ENCODE measurements at regions not wholly inside any gene's neighbourhood (a gene's known extent, or its start where the extent isn't known, plus 50 kb on each side); places are given as distances from the start of the nearest gene placed in this dataset.
A peak's percentile ranks its signal among the peaks of the same experiment; 100 is the strongest.

DNA sequence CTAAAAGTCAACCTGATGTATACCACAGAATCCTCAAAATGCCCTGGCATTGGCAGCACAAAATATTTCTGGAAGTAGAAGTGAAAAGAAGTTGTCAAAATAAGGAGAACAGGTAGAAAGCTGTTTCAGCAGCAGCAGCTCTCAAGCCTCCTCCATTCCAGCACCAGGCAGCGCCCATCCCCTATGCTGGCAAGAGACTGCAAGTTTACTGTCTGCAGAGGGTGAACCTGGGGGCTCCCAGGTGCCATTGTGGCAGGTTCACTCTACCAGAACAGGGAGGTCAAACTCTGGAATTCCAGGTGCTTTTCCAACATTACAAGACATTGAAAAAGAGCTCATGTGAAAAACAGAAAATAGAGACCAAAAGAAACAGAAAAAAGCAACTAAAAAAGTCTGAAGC, 128.8 kb upstream of the CTTNBP2NL start:
- no peak for DNase-seq

DNA sequence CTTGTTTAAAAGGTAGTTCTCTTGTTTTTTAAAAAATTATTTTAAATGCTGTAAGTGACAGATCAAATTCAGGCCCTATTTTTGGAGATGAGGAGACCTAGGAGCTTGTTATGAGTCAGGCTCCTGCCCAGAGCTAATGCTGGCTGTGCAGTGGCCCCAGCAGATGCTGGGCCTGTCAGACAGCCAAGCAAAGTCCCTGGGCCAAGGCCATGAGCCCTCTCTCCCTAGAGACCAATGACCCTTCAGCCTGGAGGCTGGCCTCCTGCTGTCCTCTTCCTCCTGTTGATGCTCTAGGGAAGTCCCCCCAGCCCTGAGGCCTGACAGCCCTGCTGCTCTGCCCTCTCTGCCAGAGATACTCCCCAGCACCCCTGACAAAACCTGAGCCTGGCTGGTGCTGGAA, 128.1 kb upstream of the CTTNBP2NL start:
- DNase-seq: no peak

DNA sequence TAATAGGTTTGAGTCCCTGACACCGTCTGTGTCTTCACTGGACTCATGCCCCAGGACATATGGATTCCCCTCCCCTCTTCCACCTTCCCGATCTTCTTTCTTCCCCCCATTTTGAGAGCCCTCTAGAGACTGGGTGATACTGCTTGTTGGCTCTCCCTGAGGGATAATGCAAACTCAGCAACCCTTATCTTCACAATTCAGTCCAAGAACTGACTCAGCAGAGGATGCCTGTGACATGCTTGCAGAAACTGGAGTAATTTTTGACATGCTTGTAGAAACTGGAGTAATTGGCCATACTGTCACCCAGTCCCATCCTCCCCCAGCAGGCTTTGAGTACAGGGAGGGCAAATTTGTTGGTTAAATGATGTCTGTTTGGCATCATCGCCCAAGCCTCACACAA, 127.6 kb upstream of the CTTNBP2NL start:
- no peak for DNase-seq

DNA sequence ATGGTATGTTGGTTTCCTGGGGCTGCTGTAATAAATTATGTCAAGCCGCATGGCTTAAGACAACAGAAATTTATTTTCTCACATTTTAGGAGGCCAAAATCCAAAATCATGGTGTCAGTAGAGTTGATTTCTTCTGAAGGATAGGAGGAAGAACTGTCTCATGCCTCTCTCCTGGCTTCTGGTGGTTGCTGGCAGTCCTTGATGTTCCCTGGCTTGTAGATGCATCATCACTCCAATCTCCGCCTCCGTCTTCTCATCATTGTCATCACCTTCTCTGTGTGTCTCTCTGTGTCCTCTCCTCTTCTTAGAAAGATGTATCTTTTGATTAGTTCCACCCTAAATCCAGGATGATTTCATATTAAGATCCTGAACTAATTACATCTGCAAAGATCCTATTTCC, 124.7 kb upstream of the CTTNBP2NL start:
- no peak for DNase-seq

DNA sequence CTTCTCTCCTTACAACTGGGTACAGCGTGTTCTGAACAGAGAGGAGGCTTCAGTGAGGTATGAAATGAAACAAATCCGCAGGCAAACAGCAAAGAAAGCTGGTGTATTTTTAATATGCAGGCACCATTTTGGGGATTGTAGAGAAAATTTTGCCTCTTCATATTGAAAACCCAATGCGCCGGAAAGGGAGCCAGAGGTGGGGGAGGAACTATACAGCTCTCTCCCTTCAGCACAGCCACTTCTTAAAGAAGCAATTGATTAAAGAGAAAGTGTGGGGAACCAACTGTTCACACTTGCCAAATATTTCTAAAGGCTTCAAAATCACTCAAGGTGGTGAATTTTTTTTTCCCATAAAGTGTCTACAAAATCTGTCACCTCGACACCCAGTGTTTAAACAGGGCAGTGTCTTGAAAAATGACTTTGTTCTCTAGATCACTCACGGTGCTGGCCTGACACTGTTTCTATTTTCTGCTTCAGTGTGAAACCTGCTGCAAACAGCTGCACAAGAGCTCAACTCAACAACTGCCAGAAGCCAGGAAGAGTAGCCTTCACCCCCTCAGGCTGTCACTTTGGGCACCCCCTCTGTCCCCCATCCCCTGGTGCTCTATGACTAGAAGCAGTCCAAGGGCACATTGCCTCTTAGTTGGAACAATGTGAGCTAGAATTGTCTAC, 123.8 kb upstream of the CTTNBP2NL start:
- no peak for DNase-seq

DNA sequence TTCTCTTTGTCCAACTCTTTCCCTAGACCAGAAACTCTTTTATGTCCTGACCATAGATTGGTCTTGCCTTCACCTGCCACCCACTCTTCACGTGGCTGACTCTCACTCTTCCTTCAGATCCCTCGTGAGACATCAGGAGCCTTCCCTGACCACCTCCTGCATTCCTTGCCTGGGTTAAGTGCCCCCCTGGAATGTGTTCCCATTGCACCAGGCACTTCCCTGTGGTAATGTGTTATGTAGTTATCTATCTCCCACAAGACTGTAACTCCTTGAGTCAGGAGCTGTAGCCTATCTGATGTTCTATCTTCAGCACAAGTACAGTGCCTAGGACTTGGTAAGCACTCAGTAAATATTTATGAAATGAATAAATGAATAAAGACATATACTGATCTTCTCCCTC, 111.2 kb upstream of the CTTNBP2NL start:
- no peak for DNase-seq

DNA sequence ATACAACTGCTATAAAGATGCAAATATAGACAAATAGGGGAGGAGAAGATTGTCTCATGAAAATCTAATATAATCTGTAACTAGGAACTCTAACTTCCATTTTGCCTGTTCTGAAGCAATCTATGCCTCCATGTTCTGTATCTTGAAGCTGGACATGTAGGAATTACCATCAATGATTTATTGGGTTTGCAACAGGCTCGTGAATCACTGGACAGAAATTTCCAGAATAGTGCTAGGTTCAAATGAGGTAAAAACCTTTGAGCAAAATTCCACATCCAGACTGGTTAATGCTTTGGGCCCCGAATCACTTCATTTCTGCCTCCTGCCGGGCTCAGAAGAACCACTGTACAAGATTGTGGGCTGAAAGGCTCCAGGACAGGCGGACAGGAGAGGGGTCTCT, 110.7 kb upstream of the CTTNBP2NL start:
- no peak for DNase-seq

DNA sequence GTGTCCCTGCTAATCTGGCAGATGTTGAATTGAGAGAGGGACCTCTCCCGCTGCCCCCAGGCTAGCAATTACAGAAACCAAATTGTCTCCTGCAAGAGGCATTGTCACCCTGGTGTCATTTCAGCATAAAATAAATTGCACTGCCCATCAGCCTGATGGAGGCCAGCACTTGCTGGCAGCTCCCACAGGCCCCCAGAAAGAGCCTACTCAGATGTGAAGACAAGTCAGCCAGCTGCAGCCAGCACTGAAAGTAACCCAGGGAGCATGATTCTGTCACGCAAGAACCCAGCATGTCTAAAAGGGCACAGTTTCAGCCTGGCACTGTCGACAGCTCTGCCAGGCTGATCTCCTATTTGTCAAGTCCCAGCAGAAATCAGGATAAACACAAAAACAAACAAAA, 110.3 kb upstream of the CTTNBP2NL start:
- no peak for DNase-seq

DNA sequence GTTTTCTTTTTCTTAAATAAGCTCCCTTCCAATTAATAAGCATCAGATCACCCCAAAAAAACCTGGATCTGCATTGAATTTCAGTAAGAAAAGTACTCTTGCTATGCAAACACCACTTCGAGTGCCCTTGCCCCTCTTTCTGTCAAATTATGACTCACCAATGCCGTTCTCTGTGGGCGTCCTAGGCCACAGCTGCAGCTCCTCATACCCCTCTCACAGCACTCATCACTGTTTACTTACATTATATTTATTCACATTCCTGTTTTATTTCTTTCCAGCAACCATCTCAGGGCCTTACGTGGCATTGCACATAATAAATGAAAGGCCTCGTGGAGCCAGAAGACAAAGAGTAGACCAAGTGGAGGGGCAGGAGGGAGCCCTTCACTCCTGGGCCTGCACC, 99.1 kb upstream of the CTTNBP2NL start:
- DNase-seq: no peak

DNA sequence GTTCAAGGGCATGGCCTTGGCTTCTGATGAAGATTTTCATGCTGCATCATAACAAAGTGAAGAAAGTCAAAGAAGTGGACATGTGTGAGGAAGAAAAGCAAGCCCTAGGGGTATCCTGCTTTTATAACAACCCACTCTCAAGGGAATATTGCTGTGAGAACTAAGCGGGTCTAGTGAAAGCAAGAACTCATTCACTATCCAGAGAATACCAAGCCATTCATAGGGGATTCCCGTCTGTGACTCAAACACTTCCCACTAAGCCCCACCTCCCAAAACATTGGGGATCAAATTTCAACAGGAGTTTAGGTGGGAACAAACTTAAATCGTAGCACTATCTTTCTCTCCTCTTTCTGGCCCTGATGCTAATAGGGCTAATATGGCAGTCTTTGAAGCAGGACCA, 98.5 kb upstream of the CTTNBP2NL start:
- DNase-seq: no peak

DNA sequence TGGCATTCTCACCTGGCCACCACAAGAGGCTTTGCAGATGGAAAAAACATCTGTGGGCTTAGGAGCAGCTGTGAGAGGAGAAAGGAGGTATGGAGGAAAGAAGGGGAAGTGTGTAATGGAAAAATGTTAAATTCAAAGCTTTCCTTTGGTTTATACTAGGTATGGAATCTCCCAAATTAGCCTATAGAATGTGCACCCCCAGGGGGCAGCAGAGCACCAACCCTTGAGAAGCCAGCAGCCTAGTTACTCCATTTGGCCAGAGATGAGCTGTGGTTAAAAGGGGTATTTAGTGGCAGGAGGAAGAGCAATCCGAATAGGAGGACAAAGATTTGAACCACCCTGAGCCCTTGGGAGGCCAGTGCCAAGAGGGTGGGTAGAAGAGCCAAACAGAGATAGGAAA, 97.5 kb upstream of the CTTNBP2NL start:
- peak in 2 of 5 donors; percentile 8 to 12 for DNase-seq

DNA sequence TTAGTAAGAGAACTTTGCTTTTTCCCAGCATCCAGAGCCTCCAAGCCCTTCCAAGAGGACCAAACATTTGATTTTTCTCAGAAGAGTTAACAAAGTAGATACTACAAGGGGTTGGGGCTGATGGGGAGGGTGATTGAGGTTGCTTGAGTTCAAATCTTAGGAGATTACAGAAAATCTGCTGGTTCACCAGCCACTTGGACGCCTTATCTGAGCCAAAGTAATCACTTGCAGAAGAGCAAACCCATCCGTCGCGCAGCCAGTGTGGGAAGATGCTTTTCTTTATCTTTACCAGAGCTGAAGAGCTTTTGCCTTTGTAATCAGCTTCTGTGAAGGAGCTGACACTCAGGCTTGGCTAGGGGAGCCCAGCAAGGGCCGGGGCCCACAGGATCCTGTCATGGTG, 91.9 kb upstream of the CTTNBP2NL start:
- DNase-seq: no peak

DNA sequence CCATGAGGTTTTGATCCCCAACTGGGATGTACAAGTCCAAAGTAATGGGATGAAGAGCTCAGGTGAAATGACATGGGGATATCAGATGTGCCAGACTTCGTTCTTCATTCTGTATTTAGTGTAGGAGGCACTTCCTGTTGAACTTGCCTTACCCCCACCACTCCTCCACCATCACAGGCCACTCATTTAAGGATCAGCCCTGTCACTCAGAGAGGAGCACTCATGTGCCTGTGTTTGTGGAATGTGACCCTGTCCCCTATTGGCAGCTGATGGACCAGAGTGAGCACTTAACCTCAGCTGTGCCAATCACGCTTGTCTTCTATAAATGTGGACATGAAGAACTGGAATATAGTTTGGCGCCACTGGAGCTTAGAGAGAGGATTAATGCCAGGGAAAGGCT, 91.4 kb upstream of the CTTNBP2NL start:
- DNase-seq: no peak

DNA sequence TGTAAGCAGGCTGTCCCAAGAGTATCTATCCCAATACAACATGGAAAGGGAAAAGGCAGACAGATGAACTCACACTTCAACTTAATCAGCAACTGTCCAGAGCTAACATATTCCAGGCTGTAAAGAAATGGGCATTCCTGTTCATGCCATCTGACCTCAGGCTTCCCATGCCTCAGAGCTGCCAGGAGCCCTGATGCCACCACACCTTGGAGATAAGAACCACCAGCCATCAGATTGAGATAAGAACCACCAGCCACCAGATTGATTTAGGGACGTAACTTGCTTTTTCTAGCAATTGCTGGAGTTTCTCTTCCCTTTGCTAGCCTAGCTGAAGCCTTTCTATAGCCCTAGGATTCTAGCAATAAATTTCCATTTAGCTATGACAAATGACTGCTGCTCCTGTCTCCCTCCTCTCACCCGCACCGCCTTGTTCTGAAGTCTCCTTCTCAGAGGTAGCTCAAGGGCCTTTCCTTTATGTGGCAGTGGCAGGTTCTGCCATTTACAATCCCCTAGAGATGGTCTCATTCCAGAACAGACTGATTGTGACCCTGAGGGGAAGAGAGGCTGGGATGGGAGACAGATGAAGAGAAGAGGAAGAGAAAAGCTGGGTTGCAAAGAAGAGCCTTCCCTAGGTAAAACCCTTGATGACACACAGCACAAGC, 88.0 kb upstream of the CTTNBP2NL start:
- DNase-seq: no peak

DNA sequence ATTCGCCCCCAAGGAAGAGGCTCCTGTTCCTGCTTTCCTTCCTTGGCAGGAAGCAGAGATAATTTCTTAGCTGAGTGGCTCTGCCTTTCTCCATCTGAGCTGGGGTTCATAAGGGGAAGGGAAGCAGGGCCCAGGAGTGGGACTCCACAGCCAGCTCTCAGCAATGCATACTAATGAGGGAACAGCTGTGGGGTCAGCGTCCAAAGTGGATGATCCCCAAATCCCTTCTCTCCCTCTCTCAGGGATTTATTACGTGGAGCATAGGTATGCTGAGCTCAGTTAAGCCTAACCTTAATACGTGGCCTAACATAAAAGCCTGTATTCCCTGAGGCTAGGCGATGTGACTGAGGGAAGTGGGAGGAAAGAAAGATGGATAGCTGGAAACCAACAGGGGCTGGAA, 87.3 kb upstream of the CTTNBP2NL start:
- DNase-seq: no peak

DNA sequence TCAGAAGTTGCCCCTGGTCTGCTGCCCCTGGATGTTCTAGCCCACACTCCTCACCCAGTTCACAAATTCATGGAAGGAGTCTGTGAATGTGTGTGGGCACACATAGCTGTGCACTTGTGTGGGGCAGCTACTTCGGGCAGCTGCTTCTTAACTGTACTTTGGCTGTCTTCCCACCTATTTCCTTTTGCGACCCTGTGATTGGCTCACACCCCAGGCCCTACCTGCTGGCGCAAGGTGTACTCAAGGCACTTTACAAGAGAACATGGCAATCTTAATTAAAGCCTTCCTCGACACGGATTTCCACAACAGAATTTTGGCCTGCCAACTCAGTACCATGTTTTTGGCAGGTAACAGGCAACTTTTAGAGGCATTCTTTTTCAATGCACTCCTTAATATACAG, 86.5 kb upstream of the CTTNBP2NL start:
- no peak for DNase-seq

DNA sequence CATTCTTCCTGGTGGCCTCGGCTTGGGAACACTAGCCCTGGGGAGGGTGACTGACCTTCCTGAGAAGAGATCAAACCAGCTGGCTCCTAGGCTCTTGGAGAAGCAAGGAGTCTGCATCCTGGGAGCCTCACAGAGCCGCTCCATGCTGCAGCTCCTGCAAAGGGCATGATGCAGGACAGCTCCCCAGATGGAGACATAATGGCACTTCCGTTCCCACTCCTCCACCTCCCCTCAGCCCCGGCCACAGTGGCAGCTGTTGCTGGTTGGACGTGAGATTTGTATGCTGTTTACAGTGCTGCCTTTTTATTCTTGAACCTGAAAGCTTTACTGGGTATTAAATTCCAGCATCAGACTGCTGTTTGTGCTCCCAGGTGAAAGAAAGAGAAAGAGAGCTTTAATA, 83.7 kb upstream of the CTTNBP2NL start:
- DNase-seq: no peak

DNA sequence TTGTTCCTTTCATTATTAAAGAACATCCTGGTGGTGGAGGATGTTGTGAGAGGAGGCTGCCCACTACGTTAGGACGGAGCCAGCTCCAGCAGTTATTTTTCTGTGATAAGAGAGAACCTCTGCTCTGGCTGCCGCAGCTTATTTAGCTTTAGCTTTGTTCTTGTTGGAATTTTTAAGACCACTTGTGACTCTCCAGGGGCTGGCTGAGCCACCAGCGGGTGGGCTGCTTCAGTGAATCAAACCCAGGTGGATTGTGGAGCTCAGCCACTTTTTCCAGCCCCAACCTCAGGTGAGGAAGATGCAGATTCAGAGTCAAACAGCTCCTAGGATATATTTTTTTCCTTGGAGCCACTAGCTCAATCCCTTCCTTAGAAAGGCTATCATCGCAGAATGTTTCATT, 83.1 kb upstream of the CTTNBP2NL start:
- DNase-seq: no peak

DNA sequence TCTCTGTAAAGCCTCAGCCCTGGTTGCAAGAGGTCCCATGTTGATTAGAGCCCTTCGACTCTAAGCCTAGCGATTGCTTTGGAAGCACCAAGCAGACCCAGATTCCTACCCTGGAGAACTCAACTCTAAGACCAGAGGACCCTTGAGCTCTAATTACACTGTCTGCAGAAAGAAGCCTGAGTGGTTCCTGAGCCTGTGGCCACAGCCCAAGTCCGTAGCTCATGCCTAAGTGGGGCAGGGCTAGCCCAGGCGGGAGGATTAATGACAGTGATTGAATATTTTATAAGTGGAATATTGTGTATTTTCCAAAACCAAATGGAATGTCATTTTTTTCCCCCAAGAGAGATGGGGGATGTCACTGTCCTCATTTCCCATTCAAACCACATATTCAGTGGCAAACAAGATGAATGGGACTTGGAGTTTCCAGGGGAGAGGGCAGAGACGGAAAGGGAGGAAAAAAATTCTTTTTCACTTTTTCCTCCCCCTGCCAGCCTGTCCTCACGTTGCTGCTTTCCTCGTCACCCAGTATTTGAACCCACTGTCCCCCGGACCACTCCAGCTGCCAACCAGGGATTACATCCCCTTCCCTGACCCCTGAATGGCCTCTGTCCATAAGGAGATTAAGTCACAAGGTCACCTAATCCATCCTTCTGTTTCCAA, 79.6 kb upstream of the CTTNBP2NL start:
- no peak for DNase-seq

DNA sequence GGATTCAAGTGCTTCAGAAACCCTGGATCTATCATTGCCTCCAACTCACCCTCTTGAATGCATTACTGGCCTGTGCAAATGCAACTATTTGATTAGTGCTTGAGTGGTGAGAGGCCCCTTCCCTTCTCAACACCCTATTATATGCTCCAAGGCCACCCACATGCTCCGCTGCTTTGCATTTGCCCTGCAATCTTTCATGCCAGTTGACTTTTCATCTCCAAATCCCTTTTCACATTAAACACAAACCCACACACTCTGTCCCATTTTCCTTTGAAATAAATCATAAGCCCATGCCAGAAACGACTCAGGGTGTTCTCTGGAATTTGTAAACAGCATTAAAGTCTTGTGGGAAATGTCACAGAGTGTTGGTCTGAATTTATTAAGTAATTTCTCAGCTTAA, 78.9 kb upstream of the CTTNBP2NL start:
- DNase-seq: no peak

DNA sequence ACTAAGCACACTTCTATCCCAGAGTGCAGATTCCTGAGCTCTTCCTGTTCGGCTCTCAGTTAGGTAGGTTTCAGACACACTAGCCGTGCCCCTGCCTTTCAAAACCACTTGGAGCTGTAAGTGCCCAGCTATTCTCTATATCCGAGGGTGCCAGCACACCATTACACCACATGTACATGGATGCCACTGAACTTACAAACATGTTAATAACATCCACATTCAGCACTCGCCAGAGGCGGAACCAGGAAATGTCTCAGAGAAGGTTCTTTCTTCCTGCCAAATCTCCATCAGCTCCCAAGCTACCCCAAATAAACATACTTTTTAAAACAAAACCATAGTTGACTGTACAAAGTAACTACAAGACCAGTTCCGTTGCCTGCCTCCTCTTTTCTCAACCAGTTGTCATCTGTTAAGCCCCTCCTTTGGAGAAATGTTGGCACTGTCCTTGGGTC, 78.4 kb upstream of the CTTNBP2NL start:
- DNase-seq: no peak

DNA sequence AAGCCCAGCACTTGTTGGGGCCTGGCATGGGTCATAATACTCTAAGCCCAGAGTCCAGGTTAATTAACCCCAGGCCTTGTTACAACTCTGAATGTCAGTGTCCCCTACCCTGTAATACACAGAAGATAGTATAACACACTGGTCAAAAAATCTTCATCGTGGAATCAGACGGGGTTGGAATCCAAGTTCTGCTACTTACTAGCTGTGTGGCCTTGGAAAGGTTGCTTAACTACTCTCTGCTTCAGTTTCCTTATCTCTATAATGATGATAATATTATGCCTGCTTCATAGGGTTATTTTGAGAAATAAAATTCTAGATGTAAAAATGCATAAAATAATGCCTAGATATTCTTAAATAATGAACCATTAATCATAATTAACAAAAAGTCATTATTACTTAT, 77.8 kb upstream of the CTTNBP2NL start:
- DNase-seq: no peak

DNA sequence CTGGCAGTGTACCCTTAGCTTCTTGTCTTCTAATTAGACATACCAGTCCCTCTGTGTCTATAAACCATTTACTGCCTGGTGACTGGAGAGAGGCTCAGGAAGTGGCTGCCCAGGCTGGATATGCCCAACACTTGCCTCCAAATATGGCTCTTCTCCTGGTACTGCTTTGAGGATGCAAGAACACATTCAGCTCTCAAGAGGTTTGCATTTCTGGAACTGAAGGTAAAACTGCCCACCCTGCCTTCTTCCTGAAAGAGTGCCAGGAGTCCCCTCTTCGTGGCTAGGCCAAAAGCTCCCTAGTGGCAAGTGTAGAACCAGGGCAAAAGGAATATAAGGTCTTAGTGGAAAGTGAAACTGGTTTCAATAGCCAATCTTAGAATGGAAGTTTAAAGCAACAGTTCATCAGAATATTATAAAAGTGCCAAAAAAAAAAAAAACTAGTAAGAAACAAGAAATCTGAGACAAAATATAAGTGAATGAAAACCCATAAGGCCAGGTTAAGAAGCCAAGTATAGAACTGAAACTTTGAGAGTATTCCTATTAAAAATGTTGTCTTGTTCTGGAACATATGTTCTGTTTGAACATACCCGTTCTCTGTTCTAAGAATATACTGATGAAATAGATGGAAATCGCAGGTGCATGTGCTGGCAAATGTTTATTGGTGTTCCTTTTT, 77.2 kb upstream of the CTTNBP2NL start:
- DNase-seq: no peak

All from T-helper 1 cell (primary cell).